ENCODE measurements at regions not wholly inside any gene's neighbourhood (a gene's known extent, or its start where the extent isn't known, plus 50 kb on each side); places are given as distances from the start of the nearest gene placed in this dataset.
A peak's percentile ranks its signal among the peaks of the same experiment; 100 is the strongest.

DNA sequence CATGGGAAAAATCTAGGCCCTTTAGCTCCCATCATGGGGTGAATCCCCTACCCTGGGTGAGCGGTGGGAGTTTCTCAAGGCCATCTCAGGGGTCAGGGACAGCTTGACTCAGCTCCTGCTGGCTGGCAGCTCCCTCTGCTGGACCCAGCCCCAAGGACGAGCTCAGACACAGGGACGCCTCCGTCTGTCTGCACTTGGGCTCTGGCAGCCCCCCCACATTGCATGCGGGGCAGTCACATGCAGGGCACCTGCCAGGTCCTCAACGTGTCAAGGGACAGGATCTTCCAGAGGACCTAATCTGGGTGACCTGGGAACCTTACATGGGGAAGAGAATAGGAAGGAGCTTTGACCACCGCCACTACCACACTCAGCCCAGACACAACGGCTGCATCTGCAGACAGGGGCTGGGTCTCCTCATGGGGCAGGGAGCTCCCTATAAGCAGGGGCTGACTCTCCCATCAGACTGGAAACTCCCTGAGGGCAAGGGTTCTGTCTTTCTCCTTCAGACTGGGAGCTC lies 173.4 kb downstream of the MRPL14 start:
- intact Hi-C loops (cut with micrococcal nuclease), result no loop called here
- H3K27ac Mint-ChIP-seq (ENCODE audit: low read depth, unreplicated experiment), result no peak overlapping the region
- no peaks in the 10 kb centered on the region for H3K27me3 Mint-ChIP-seq (ENCODE audit: insufficient read depth, unreplicated experiment)
- peaks cover 5% of the 10 kb centered on the region for H3K4me1 Mint-ChIP-seq (ENCODE audit: insufficient read depth, unreplicated experiment)
- ChIA-PET POLR2A (no interaction called here), CTCF (interaction anchor here (0.6 to 0.9 kb wide), 4 partner anchors 28 to 122 kb away, joined by 3 to 6 read pairs (median 3); no protein-coding TSS in a partner anchor)
- no TSS peak for BruUV-seq (replicated peaks)
- H3K9me3 Mint-ChIP-seq (ENCODE audit: unreplicated experiment), result peaks cover 20% of the 10 kb centered on the region
- H3K4me3 Mint-ChIP-seq (ENCODE audit: unreplicated experiment), result no peak overlapping the region
- no peak for DNase-seq (ENCODE audit: unreplicated experiment)
- TF ChIP-seq, protein P1, sequence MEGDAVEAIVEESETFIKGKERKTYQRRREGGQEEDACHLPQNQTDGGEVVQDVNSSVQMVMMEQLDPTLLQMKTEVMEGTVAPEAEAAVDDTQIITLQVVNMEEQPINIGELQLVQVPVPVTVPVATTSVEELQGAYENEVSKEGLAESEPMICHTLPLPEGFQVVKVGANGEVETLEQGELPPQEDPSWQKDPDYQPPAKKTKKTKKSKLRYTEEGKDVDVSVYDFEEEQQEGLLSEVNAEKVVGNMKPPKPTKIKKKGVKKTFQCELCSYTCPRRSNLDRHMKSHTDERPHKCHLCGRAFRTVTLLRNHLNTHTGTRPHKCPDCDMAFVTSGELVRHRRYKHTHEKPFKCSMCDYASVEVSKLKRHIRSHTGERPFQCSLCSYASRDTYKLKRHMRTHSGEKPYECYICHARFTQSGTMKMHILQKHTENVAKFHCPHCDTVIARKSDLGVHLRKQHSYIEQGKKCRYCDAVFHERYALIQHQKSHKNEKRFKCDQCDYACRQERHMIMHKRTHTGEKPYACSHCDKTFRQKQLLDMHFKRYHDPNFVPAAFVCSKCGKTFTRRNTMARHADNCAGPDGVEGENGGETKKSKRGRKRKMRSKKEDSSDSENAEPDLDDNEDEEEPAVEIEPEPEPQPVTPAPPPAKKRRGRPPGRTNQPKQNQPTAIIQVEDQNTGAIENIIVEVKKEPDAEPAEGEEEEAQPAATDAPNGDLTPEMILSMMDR (IDR thresholded peaks at IDR 0.05; ENCODE audit: unreplicated experiment), result peak; percentile 17
- H3K36me3 Mint-ChIP-seq (ENCODE audit: insufficient read depth, unreplicated experiment), result no peaks in the 10 kb centered on the region

DNA sequence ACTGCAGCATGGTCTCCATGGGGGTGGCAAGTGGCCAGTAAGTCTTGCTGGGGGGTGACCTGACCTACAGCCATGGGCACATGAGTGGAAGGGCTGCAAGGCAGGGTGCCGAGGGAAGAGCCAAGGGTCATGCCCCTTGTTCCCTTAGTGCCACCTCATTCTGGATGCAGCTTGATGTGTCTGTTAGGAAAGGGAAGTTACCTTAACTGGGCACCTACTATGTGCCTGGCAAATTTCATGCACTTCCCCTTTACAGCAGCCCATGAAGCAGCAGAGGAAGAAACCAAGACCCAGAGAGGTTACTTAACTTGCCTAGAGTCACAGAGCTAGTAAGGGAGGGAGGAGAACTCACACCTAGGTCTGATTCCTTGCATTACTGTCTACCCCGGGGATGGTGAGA lies 174.0 kb downstream of the MRPL14 start:
- TF ChIP-seq, protein P1 (IDR thresholded peaks at IDR 0.05; ENCODE audit: unreplicated experiment), result no peak
- no peak overlapping the region for H3K27ac Mint-ChIP-seq (ENCODE audit: low read depth, unreplicated experiment)
- peaks cover 5% of the 10 kb centered on the region for H3K4me1 Mint-ChIP-seq (ENCODE audit: insufficient read depth, unreplicated experiment)
- H3K36me3 Mint-ChIP-seq (ENCODE audit: insufficient read depth, unreplicated experiment), result no peaks in the 10 kb centered on the region
- H3K4me3 Mint-ChIP-seq (ENCODE audit: unreplicated experiment), result no peak overlapping the region
- ChIA-PET CTCF (interaction anchor here (0.6 to 0.8 kb wide), 2 partner anchors 121 to 123 kb away, joined by 3 read pairs; no protein-coding TSS in a partner anchor), POLR2A (no interaction called here)
- no TSS peak for BruUV-seq (replicated peaks)
- H3K9me3 Mint-ChIP-seq (ENCODE audit: unreplicated experiment), result peaks cover 18% of the 10 kb centered on the region
- intact Hi-C loops (cut with micrococcal nuclease), result no loop called here
- DNase-seq (ENCODE audit: unreplicated experiment), result no peak
- no peaks in the 10 kb centered on the region for H3K27me3 Mint-ChIP-seq (ENCODE audit: insufficient read depth, unreplicated experiment)

DNA sequence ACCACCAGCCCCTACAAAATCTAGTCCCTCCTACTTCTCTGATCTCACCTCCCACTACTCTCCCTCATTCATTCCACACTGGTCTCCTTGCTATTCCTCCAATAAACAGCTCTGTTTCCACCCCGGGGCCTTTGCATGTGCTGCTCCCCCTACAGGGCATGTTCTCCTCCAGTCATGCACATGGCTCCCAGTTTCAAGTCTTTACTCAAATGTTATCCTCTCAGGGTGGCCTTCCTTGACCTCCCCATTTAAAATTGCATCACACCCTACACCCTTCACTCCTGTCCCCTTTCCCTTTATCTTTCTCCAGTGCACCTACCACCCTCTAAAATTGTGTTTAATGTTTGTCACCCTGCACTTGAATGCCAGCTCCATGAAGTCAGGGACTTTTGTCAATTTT lies 174.5 kb downstream of the MRPL14 start:
- peak; percentile 24 for DNase-seq (ENCODE audit: unreplicated experiment)
- intact Hi-C loops (cut with micrococcal nuclease), result no loop called here
- no peaks in the 10 kb centered on the region for H3K27me3 Mint-ChIP-seq (ENCODE audit: insufficient read depth, unreplicated experiment)
- CTCF ChIA-PET, result interaction anchor here (0.8 to 1.7 kb wide), 2 partner anchors 121 to 184 kb away, joined by 3 to 6 read pairs; no protein-coding TSS in a partner anchor
- H3K9me3 Mint-ChIP-seq (ENCODE audit: unreplicated experiment), result peaks cover 13% of the 10 kb centered on the region
- H3K4me3 Mint-ChIP-seq (ENCODE audit: unreplicated experiment), result no peak overlapping the region
- no peak overlapping the region for H3K27ac Mint-ChIP-seq (ENCODE audit: low read depth, unreplicated experiment)
- BruUV-seq (replicated peaks), result no TSS peak
- POLR2A ChIA-PET, result no interaction called here
- H3K4me1 Mint-ChIP-seq (ENCODE audit: insufficient read depth, unreplicated experiment), result peaks cover 5% of the 10 kb centered on the region
- TF ChIP-seq, protein P1 (IDR thresholded peaks at IDR 0.05; ENCODE audit: unreplicated experiment), result no peak
- H3K36me3 Mint-ChIP-seq (ENCODE audit: insufficient read depth, unreplicated experiment), result no peaks in the 10 kb centered on the region

DNA sequence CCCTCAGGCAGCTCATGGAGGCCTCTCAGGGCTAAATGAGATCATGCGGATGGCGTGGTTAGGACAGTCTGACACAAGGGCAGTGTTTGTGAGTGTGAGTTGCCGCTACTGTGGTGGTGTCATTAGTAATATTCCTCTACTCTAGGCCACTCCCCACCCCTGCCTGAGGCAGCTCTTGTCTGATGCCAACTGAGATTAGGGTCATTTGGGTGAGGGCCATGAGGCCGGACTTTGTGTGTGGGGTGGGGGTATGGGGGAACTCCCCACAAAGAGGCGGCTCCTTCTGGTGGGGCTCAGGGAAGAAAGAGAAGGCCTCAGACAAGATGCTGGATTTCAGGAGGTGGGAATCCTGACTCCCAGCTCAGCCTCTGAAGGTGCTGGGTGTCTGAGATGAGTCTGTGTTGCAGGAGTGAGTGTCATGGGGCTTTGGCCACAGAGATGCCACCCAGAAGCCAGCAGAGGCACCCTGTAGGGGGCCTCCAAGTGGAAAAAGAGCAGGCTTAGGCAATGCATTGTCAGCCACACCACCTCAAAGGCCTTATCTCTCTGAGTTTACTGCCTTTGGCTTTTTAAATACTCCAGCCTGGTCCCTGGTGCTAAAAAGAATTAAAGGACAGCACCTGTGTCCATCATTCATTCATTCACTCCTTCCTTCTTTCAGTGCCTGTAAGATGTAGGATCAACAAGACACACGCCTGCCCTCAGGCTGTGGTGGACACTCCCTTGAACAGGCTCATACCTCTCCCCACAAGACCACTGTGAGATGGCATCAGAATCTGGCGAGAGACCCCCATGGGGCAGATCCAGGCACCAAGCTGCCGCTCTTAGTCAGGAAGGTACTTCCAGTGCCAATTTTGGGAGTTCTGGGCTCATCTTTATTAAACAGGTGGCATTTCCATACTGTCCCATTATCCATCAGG lies 175.2 kb downstream of the MRPL14 start:
- no peaks in the 10 kb centered on the region for H3K36me3 Mint-ChIP-seq (ENCODE audit: insufficient read depth, unreplicated experiment)
- H3K9me3 Mint-ChIP-seq (ENCODE audit: unreplicated experiment), result peaks cover 8% of the 10 kb centered on the region
- no peak for DNase-seq (ENCODE audit: unreplicated experiment)
- no peak overlapping the region for H3K4me3 Mint-ChIP-seq (ENCODE audit: unreplicated experiment)
- peaks cover 5% of the 10 kb centered on the region for H3K4me1 Mint-ChIP-seq (ENCODE audit: insufficient read depth, unreplicated experiment)
- ChIA-PET POLR2A (no interaction called here), CTCF (interaction anchor here (0.6 to 1.7 kb wide), 3 partner anchors 75 to 183 kb away, joined by 3 to 6 read pairs (median 3); no protein-coding TSS in a partner anchor)
- no peaks in the 10 kb centered on the region for H3K27me3 Mint-ChIP-seq (ENCODE audit: insufficient read depth, unreplicated experiment)
- intact Hi-C loops (cut with micrococcal nuclease), result loop anchor here (1.0 kb wide), 1 partner anchor 178 kb away; no protein-coding TSS in a partner anchor
- TF ChIP-seq, protein P1 (IDR thresholded peaks at IDR 0.05; ENCODE audit: unreplicated experiment), result no peak
- no peak overlapping the region for H3K27ac Mint-ChIP-seq (ENCODE audit: low read depth, unreplicated experiment)
- BruUV-seq (replicated peaks), result no TSS peak

Data from MCF 10A (cell line).